ENCODE measurements at regions not wholly inside any gene's neighbourhood (a gene's known extent, or its start where the extent isn't known, plus 50 kb on each side); places are given as distances from the start of the nearest gene placed in this dataset.

DNA sequence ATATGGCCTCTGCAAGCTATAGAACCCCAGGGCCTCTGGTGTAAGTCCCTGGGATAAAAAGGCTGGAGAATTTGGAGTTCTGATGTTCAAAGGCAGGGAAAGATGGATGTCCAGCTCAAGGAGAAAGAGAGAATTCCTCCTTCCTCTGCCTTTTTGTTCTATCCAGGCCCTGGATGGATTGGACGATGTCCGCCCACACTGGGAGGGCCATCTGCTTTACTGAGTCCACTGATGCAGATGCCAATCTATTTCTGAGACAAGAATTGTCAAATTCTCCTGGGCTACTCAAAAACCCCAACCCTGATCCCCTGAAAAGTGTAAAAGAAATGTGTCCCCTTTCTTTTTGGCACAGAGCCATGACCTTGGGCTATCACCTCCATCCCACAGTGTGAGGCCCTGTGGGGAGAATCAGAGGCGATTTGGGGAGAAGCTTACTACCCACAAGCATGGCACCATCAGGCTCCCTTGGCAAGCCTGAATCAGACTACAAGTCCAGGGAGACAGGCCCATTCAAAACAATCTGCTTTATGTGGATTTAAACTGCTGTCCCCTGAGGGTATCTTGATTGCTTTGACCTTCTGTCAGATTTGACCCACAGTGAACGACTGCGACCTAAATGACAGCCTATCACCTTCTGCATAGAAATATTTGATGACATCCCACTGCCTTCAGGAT is 334.0 kb downstream of the NUAK1 start:
- TF ChIP-seq, protein P1, sequence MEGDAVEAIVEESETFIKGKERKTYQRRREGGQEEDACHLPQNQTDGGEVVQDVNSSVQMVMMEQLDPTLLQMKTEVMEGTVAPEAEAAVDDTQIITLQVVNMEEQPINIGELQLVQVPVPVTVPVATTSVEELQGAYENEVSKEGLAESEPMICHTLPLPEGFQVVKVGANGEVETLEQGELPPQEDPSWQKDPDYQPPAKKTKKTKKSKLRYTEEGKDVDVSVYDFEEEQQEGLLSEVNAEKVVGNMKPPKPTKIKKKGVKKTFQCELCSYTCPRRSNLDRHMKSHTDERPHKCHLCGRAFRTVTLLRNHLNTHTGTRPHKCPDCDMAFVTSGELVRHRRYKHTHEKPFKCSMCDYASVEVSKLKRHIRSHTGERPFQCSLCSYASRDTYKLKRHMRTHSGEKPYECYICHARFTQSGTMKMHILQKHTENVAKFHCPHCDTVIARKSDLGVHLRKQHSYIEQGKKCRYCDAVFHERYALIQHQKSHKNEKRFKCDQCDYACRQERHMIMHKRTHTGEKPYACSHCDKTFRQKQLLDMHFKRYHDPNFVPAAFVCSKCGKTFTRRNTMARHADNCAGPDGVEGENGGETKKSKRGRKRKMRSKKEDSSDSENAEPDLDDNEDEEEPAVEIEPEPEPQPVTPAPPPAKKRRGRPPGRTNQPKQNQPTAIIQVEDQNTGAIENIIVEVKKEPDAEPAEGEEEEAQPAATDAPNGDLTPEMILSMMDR (IDR thresholded peaks at IDR 0.05; ENCODE audit: low read depth, low read length, missing control alignments), result no peak
- no peak for DNase-seq (ENCODE audit: low read depth)
- no peak overlapping the region for H3K4me3 ChIP-seq (ENCODE audit: low read depth, low read length)
- in situ Hi-C loops (cut with HindIII; ENCODE audit: low sequenced_read_pairs), result no loop called here

DNA sequence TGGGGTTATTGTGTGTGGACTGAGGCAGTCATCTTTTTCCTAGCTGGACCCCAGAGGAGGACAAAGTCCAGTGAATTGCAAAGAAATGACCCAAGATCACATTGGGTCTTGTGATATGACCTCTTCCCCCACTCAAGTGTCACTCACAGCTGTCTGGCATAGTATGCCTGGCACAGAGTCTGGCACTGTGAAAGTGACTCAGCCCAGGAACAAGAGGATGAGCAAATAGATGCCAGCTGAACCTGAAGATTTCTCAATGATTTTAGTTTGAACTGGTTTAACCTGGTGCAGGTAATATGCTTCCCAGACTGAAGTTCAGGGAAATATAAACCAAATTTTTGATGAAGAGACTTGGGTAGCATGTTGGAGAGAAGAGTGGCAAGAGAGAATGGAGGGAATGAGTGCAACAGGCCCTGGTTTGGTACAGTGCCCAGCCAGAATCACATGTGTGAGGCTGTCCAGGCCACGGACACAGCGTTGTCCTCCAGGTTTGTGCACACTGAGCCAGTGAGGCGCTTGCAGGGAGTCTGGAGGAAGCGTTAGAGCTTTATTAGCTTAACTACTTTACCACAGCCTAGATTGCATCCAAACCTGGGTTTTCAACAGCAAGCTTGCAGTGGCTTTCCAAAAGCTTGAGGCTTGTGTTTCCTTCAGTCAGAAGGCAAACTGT is 332.9 kb downstream of the NUAK1 start:
- TF ChIP-seq, protein P1 (IDR thresholded peaks at IDR 0.05; ENCODE audit: low read depth, low read length, missing control alignments), result no peak
- in situ Hi-C loops (cut with HindIII; ENCODE audit: low sequenced_read_pairs), result no loop called here
- no peak for DNase-seq (ENCODE audit: low read depth)
- H3K4me3 ChIP-seq (ENCODE audit: low read depth, low read length), result no peak overlapping the region

DNA sequence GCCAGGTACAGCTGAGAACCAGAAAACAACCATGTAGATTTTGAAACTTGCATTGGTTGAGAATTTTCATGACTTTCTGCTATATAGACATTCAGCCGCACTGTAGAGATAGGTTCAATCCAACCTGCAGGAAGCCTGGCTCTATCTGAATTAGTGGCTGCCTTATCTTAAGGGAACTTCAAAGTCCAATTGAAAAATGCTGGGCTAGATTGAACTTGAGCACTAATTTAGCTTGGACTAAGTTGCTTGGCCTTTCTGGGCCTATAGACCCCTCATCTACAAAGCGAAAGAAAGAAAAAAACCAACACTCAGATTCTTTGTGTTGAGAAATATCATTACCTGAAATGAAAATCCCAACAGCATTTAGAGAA is 332.4 kb downstream of the NUAK1 start:
- no peak for DNase-seq (ENCODE audit: low read depth)
- H3K4me3 ChIP-seq (ENCODE audit: low read depth, low read length), result no peak overlapping the region
- TF ChIP-seq, protein P1 (IDR thresholded peaks at IDR 0.05; ENCODE audit: low read depth, low read length, missing control alignments), result no peak
- in situ Hi-C loops (cut with HindIII; ENCODE audit: low sequenced_read_pairs), result no loop called here

DNA sequence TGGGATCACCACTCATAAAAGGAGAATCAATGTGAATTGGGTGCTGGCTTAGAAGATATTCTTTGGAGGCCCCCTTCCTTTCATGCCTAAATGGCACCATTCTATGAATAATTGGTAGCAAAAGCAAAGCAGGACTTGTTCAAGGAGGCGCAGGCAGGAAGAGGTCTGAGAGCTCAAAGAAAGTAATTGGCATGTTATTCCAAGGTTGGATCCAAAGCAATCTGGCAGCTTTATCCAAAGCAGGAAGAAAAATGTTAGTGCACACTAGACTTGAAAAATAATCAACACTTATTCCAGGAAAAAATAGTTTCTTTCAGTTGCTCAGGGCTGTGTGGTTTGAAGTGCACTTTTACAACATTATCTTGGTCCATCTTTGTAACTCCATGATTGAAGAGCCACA is 326.4 kb downstream of the NUAK1 start:
- no peak overlapping the region for H3K4me3 ChIP-seq (ENCODE audit: low read depth, low read length)
- DNase-seq (ENCODE audit: low read depth), result no peak
- in situ Hi-C loops (cut with HindIII; ENCODE audit: low sequenced_read_pairs), result no loop called here
- TF ChIP-seq, protein P1 (IDR thresholded peaks at IDR 0.05; ENCODE audit: low read depth, low read length, missing control alignments), result no peak

DNA sequence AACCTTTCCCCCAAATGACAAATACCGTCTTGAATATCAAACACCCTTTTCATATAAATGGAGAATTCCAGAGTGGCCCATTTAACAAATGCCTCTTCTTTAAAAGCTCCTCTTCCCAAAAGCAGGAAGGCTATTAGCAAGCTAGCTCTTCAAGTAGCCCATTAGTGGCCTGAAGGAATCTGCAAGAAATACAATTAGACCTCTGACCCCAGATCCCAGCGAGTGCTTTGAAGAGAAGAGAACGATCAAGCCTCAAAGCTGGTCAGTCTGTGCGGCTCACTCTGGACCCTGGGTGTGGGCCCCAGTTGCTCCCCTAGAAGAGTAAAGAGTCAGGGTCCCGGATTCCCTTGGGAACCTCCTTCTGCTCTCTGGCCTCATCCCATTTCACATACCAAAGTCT is 325.6 kb downstream of the NUAK1 start:
- TF ChIP-seq, protein P1 (IDR thresholded peaks at IDR 0.05; ENCODE audit: low read depth, low read length, missing control alignments), result no peak
- no peak for DNase-seq (ENCODE audit: low read depth)
- H3K4me3 ChIP-seq (ENCODE audit: low read depth, low read length), result no peak overlapping the region
- in situ Hi-C loops (cut with HindIII; ENCODE audit: low sequenced_read_pairs), result no loop called here

DNA sequence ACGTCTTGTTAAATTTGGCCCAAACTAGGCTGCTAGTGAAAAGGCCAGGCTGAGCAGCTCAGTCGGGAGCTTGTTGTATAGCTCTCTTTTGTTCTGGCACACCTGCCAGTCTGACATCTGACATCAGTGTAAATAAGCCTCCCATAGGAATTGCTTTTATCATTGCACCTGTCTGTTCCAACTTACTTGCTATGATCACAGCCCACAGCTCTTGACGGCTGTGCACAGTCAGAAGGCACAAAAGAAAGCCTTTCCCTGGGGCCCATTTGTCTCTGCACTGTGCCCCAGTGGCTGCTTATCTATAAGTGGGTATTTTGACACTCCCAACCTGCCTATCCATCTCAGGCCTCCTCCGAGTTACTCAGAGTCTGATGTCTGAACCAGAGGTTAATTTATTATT is 324.5 kb downstream of the NUAK1 start:
- TF ChIP-seq, protein P1 (IDR thresholded peaks at IDR 0.05; ENCODE audit: low read depth, low read length, missing control alignments), result no peak
- DNase-seq (ENCODE audit: low read depth), result no peak
- H3K4me3 ChIP-seq (ENCODE audit: low read depth, low read length), result no peak overlapping the region
- in situ Hi-C loops (cut with HindIII; ENCODE audit: low sequenced_read_pairs), result no loop called here
